DMS53 treated with DMSO at 0.1 percent for 48 hours (cell line): ENCODE measurements at regions not wholly inside any gene's neighbourhood (a gene's known extent, or its start where the extent isn't known, plus 50 kb on each side); places are given as distances from the start of the nearest gene placed in this dataset.

Experiments
- DNase-seq: peaks from one replicate; lab custom pipeline; 2025; ENCODE audit not compliant: unreplicated experiment; lab: John Stamatoyannopoulos, UW

DNA sequence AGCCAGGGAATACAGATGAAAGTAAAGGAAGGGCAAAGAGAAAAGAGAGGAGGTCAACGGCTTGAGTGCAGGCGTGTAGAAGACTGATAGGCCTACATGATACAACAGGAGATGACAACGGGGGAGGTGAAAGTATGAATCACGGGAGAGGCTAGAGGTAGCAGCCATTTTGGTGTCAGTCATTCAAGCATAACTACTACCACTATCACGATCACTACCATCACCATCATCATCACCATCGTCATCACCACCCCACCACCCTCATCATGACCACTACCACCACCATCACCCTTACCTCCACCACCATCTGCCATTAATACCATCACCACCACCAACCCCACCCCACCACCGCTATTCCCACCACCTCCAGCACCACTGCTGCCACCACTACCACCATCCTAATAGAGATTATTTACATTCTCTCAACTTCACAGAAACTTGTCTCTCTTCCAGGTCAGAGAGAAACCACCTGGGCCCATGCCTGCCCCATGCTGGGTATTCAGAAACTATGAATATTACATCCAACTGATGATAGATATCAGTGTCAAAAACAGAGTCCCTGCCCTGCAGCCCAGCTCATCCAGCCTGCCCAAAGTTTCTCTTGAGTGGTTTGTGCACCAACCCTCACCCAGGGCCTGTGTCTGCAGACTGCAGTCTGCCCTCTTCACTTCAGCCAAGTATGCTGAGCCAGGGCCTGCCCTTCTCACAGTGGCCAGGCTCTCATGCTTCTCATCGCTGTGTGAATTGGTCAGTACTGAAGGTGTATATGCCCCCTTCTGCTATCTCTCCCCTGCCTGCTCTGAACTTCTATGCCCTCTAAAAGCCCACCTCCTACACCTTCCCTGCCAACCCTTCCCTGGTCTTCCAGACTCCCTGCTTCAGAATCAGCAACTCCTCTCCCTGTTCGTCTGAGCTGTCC lies 215.6 kb upstream of the TLE3 start:
- no peak for DNase-seq

- DNase-seq, result no peak
Observed at GRCh38 chr15:70311821-70312220, 214.1 kb upstream of the TLE3 start.

- no peak for DNase-seq
Observed at GRCh38 chr15:70309716-70310115, 212.0 kb upstream of the TLE3 start.

- DNase-seq, result no peak
Observed at GRCh38 chr15:70308735-70309434, 211.2 kb upstream of the TLE3 start.

DNA sequence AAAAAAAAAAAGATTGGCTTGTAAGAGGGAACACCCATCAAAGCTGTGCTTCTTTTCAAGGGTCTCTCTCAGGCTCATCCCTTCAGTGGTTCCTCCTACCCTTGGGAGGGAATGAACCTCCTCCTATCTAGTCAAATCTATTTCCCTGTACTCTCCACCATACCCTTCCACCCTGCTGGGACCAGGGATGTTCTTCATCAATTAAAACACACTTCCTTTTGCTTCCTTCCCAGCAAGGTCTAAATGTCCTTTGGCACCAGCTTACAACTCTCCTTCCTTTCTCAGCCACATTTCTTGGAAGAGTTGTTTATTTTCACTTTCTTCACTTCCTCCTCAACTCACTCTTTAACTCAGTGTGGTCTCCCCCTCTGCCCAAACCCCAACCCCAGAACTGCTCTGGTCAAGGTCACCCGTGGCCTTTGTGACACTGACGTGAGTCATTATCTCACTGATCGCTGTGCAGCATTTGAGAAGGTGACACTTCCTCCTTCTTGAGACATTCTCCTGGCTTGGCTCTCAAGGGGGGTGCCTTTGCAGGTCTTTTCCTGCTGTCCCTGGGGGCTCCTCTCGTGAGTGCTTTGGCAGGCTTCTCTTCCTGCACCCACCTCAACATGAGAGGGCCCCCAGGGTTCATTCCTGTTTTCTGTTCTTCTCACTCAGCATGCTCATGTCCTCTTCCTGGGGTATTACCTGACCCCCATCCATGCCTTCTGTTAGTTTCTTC lies 210.5 kb upstream of the TLE3 start:
- DNase-seq, result no peak

GRCh38 chr15:70306582-70306981 lies 208.9 kb upstream of the TLE3 start:
- DNase-seq, result no peak

DNA sequence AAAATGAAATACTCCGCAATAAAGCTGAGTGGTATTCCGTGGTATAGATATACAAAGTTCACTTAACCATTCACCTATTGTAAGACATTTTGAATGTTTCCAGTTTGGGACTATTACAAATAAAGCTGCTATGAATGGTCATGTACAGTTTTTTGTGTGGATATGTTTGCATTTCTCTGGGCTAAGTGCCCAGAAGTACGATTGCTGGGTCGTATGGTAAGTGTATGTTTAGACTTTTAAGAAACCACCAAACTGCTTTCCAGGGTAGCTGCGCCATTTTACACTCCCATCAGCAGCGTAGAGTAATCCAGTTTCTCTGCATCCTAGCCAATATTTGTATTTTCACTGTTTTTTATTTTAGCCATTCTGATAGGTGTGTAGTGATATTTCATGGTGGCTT lies 208.4 kb upstream of the TLE3 start:
- DNase-seq, result no peak

- no peak for DNase-seq
Observed at GRCh38 chr15:70303981-70304380, 206.3 kb upstream of the TLE3 start.

DNA sequence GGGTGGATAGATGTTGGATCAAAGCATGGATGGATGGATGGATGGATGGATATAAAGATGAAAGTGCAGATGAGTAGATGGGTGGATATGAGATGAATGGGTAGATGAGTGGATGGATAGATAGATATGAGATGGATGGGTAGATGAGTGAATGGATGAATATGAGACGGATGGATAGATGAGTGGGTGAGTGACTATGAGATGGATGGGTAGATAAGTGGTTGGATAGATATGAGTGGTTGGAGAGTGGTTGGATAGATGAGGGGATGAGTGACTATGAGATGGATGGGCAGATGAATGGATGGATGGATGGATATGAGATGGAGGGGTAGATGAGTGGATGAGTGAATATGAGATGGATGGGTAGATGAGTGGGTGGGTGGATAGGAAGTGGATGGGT lies 204.6 kb upstream of the TLE3 start:
- DNase-seq, result no peak

DNA sequence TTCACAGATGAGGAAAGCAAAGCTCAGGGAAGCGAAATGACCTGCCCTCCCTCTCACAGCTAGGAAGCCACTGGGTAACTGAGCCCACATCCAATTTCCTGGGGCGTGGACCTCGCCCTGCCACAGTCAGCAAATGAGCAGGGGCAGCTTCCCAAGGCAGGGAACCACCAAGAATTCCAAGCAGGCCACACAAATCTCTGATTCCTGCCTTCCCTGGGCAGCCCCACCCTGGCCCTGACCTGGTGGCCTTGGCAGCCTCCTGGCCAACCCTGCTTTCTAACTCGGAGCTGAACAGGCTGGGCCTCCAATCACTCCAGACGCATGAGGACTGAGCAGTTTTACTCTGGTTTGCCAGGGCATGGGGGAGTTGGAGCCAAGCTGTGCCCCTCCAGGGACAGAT lies 203.7 kb upstream of the TLE3 start:
- DNase-seq, result no peak

DNA sequence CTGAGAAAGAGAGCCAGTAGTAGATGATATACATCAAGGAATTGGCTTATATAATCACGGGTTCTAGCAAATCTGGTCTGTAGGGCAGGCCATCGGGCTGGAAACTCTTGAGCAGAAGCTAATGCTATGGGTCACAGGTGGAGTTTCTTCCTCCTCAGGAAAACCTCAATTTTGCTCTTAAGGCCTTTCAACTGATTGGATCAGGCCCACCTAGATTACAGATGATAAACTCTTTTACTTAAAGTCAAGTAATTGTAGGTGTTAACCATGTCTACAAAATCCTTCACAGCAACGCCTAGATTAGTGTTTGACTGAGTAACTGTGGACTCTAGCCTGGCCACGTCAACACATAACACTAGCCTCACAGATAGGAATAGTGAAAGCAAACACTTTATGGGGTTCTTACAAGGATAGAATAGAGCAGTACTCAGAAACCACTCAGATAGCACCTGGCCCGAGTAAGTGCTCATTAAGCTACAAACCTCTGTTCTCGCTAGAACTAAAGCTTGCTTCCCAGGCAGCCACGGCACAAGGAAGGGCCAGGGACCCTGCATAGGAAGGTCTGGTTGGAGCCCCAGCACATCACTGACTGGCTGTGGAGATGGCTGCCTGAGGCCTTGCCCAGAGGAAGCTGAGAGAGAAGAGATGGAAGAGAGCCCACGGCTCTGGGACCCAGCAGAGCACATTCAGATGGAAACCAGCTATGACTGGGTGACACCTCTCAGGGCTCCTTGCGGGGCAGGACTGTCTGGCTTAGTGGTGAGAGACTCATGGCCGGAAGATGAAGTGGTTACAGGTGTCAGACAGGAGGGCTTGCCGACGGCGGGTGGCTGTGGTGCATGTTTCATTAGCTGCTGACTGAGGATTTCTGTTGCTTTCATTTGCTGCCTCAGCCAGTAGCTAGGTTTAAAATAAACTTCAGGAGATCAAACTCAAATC lies 202.5 kb upstream of the TLE3 start:
- peak; percentile 67 for DNase-seq

DNA sequence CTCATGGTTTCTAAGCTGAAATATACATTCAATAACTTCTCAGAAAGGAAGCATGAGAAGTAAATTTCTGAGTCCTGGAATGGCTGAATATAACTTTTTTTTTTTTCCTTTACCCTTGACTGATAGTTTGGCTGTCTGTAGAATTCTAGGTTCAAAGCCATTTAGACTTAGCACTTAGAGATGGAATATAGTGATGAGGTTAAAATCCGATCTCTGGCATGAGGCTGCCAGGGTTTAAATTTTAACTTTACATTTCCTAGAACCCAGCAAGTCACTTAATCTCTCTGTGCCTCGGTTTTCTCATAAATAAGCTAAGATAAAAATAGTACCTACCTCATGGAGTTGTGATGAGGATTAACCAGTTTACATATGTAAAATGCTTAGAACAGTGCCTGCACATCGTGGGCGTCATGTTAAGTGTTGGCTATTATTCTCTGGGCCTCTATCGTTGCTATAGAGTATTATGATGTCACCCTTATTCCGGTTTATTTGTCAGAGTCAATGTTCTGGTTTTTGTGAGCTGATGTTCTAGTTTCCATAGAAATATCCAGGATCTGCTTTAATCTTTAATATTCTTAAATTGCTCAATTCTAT lies 199.8 kb upstream of the TLE3 start:
- no peak for DNase-seq

DNA sequence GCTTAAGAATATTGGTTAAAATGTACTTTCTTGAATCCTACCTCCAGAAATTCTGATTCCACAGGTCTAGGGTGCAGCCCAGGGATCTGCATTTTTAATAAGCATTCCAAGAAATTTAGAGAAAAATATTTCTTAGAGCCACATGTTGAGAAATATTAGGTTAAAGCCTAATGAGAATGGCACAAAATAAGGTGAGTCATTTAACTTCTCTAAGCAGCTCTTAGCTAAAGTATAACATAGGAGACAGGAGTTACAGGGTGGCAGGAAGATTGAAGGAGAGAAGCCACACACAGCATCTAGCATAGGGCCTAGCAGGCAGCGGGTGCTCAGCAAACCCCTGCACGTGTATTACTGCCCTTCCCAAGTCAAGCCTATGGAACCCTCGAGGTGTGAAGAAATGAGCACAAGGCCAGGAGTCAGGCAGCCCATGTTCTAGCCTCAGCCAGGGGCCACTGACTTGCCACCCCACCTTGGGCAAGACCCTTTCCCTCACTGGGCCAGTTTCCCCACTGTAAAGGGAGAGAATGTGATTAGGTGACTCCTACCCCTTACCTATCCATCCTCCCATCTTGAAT lies 197.1 kb upstream of the TLE3 start:
- no peak for DNase-seq

DNA sequence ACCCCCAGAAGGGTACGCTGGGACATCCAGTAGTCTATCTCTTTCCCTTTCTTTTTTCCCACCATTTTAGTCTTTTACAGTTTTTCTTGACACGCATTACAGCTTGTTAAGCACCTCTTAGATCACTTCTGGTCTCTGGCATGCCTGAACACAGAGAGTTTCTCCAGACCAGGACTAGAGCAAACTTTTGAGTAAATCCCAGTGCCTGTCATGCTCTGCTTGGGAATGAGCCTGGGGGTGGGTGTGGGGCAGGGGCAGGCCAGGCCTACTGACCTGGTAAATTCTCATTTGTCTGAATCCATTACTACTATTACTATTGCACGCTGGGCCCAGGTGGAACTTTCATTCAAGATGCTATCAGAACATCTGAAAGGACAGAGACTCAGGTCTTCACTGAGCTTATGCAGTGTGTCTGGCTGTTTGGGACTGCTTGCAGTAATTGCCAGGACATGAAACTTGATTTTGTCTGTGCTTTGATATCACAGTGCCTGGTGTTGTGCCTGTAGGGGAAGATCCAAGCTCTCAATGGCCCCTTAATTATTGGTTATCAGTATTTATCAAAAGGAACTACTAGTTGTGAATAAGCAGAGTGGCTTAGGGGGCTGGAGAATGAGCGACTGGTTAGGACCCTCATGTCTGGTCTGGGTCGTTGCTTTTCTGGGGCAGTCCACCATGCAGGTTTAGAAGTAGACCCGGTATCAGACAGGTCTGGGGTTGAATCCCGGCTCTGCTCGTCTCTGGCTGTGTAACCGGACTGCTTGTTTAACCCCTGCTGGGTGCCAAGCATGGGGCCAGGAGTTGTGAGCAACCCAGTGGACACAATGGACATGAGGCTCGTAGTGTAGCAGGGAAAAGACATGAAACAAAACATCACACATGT lies 196.1 kb upstream of the TLE3 start:
- DNase-seq, result no peak

- DNase-seq, result no peak
Observed at GRCh38 chr15:70293138-70293537, 195.4 kb upstream of the TLE3 start.

DNA sequence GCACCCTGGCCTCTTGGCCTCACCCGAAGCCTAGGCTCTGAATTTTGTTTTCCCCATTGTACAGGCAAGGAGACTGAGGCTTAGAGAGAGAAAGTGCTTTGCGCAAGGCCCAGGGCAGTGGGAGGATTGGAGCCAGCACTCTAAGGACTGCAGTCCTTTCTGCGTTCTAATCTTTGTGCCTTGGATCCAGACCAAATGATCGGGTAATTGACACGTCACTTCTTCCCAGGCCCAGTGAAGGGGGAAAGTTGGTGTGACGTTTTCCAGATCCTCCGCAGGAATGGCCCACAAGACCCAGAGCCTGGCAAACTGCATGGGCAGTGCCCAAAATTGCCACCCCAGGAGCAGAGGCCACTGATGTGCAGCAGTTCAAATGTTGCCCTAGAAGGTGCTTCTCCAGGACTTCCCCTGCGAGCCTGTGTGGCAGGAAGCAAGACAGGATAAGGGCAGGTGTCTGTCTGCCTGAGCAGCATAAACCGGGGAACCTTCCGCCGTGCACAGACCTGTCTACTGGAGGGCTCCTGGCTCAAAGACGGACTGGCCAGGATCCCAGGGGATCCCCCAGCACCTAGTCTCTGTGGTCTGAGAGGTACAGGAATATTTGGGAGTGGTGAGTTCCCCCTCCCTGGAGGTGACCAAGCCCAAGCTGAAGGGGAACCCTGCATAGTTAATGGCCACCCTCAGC lies 194.5 kb upstream of the TLE3 start:
- no peak for DNase-seq

DNA sequence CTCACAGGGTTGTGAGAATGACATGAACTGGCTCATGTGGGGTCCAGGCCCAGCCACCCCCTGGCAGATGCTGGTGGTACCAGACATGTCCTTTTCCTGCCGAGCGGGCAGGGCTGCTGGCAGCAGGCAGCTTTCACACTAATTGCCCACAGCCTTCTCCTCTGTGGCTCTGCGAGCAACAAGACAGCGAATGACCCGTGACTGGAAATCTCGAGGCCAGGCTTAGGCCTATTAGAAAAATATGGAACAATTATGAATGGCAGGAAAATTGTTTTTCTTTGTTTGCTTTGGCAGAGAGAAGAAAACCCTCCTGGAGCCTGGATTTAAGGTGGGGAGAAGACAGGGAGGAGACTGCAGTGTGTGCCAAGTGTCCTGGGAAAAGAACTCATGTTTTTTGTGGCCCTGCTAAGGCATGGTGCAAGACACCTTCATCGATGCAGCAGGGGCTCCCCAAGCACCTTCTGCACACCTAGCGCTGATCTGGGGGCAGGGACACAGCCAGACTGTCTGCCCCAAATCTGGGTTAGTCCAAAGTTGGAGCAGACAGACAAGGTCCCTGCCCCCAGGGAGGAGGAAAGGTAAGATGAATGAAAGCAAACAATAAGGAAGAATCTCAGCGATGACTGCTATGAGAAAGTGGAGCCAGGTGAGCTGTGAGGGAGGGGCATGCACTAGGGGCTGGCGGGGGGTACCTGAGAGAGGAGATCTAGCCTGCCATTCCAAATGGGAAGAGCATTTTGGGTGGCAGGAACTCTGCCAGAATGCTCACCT lies 193.8 kb upstream of the TLE3 start:
- DNase-seq, result no peak

DNA sequence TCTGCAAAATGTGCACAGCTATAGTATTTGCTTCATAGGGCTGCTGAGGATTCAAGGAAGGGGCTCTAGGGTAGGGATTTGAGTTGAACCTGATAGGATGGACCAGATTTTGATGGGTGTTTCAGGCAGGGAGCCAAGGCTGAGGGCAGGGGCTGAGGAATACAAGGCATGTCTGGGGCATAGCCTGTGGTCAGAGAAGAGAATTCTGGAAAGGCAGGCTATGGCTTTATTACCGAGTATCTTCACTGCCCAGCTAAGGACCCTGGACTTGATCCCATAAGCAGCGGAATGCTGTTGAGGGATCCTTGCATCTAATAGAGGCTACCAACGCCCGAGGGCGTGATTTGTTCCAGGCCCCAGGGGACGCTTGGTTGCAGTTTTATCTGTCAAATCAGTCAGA lies 193.0 kb upstream of the TLE3 start:
- no peak for DNase-seq
